GM12878 (cell line): ENCODE measurements at regions not wholly inside any gene's neighbourhood (a gene's known extent, or its start where the extent isn't known, plus 50 kb on each side); places are given as distances from the start of the nearest gene placed in this dataset.

Experiments
- ATAC-seq: fragments of 200-7000 bp; cut with Tn5 transposase; 3 replicates; pipeline ENCODE4 v1.9.1; 2020; ENCODE audit warnings: mild to moderate bottlenecking, moderate library complexity
- BruUV-seq: library from RNA; stranded (reverse); fragments of 400-500 nt; replicated peaks from 2 replicates; lab custom pipeline; 2021; lab: Mats Ljungman, UMichigan
- CTCF ChIA-PET: fragments of 300-600 bp; sonication (Branson Sonifier 250); formaldehyde crosslinking; extraction: SDS; loops from one replicate; lab custom pipeline; 2021; ENCODE audit warnings: inconsistent platforms; lab: Yijun Ruan, JAX
- POLR2A ChIA-PET: fragments of 350-600 bp; formaldehyde crosslinking; extraction: SDS; loops from one replicate; lab custom pipeline; 2021; ENCODE audit warnings: inconsistent platforms; lab: Charles Lee
- RAD21 ChIA-PET: fragments of 300-600 bp; sonication (Branson Sonifier 250); formaldehyde crosslinking; loops from one replicate; lab custom pipeline; 2023; ENCODE audit warnings: antibody characterized with exemption; ENCODE audit not compliant: unreplicated experiment; lab: Charles Lee
- SMC1A ChIA-PET: fragments of 300-600 bp; sonication (Branson Sonifier 250); formaldehyde crosslinking; loops from one replicate; lab custom pipeline; 2023; ENCODE audit not compliant: unreplicated experiment, uncharacterized antibody; lab: Charles Lee
- DNase-seq: peaks from one replicate; pipeline ENCODE4 v3.0.0-alpha.2; 2011; ENCODE audit warnings: low read depth, low spot score
- FAIRE-seq: peaks from 3 replicates; lab custom pipeline; 2011; peaks lifted over from hg19 to GRCh38; lab: Jason Lieb, UNC
- H2AFZ ChIP-seq: 2 replicates; pipeline ENCODE4 v1.6.0; 2011; ENCODE audit warnings: low read depth, low read length, control low read depth; ENCODE audit not compliant: control insufficient read depth
- H3K27ac ChIP-seq: 2 replicates; pipeline ENCODE4 v1.5.1; 2011; ENCODE audit warnings: control low read depth; ENCODE audit not compliant: control insufficient read depth, insufficient read depth
- H3K27me3 ChIP-seq, 2 experiments: replicated peaks in 1 of 2; 2 replicates each; pipeline versions ENCODE4 v1.6.0 to v1.6.1; 2011; ENCODE audit warnings: low read length in 1 of 2; ENCODE audit not compliant: control insufficient read depth in 2 of 2, insufficient read depth in 2 of 2
- H3K36me3 ChIP-seq, 2 experiments: 2 replicates each; pipeline ENCODE4 v1.5.1; 2011; ENCODE audit warnings: low read length in 1 of 2; ENCODE audit not compliant: control insufficient read depth in 2 of 2, insufficient read depth in 2 of 2
- H3K4me1 ChIP-seq: 2 replicates; pipeline ENCODE4 v1.6.1; 2011; ENCODE audit warnings: mild to moderate bottlenecking, low read length, moderate library complexity, mixed read lengths; ENCODE audit not compliant: control insufficient read depth, insufficient read depth
- H3K4me2 ChIP-seq: 2 replicates; pipeline ENCODE4 v1.6.0; 2011; ENCODE audit warnings: control low read depth; ENCODE audit not compliant: control insufficient read depth, insufficient read depth
- H3K4me3 ChIP-seq: fragments of 200-600 bp; sonication (generic); 2 replicates; pipeline ENCODE4 v1.5.1; 2016
- H3K79me2 ChIP-seq: 2 replicates; pipeline ENCODE4 v1.6.0; 2011; ENCODE audit warnings: low read length; ENCODE audit not compliant: control insufficient read depth, insufficient read depth
- H3K9ac ChIP-seq: 2 replicates; pipeline ENCODE4 v1.8.0; 2011; ENCODE audit warnings: low read length, control low read depth, mixed read lengths; ENCODE audit not compliant: control insufficient read depth, insufficient read depth
- H3K9me3 ChIP-seq: replicated peaks from 3 replicates; pipeline ENCODE4 v1.5.1; 2011; ENCODE audit warnings: mild to moderate bottlenecking, low read length; ENCODE audit not compliant: control insufficient read depth, insufficient read depth
- H4K20me1 ChIP-seq: 2 replicates; pipeline ENCODE4 v1.6.0; 2011; ENCODE audit not compliant: control insufficient read depth, insufficient read depth
- BHLHE40 ChIP-seq, 2 experiments: fragments of 450-650 bp in 1 of 2; IDR thresholded peaks; 2 replicates each; pipeline ENCODE4 v1.6.1; 2011 to 2017; ENCODE audit warnings: low read depth in 2 of 2, borderline replicate concordance in 1 of 2, improper control_type of control experiment in 1 of 2, low read length in 1 of 2, mild to moderate bottlenecking in 1 of 2
- CHD4 ChIP-seq: fragments of 200-600 bp; sonication (generic); IDR thresholded peaks from 2 replicates; pipeline ENCODE4 v1.6.1; 2016; ENCODE audit warnings: mild to moderate bottlenecking
- JUNB ChIP-seq: IDR thresholded peaks from 2 replicates; pipeline ENCODE4 v1.6.1; 2016; ENCODE audit warnings: antibody characterized with exemption, mild to moderate bottlenecking
- KDM1A ChIP-seq: fragments of 200-600 bp; sonication (generic); IDR thresholded peaks from 2 replicates; pipeline ENCODE4 v1.6.1; 2016; ENCODE audit warnings: borderline replicate concordance
- MEF2A ChIP-seq: IDR thresholded peaks from 2 replicates; pipeline ENCODE4 v1.6.1; 2011; ENCODE audit warnings: low read depth, mild to moderate bottlenecking, low read length, moderate library complexity; ENCODE audit not compliant: insufficient read depth
- NFYB ChIP-seq: IDR thresholded peaks from 2 replicates; pipeline ENCODE4 v1.6.1; 2011; ENCODE audit warnings: low read depth, mild to moderate bottlenecking, low read length, improper control_type of control experiment, moderate library complexity; ENCODE audit not compliant: insufficient read depth
- PRDM15 ChIP-seq: fragments of 450-650 bp; formaldehyde crosslinking; IDR thresholded peaks from 2 replicates; pipeline ENCODE4 v1.4.0; 2020; ENCODE audit warnings: mild to moderate bottlenecking, moderate library complexity
- SP1 ChIP-seq: IDR thresholded peaks from one replicate; pipeline ENCODE4 v1.6.1; 2011; ENCODE audit warnings: low read depth, low read length
- ZBED1 ChIP-seq: IDR thresholded peaks from 2 replicates; pipeline ENCODE4 v1.6.1; 2016; ENCODE audit warnings: borderline replicate concordance
- ZNF24 ChIP-seq: fragments of 450-650 bp; IDR thresholded peaks from 2 replicates; pipeline ENCODE4 v1.6.1; 2017; ENCODE audit warnings: antibody characterized with exemption, mild to moderate bottlenecking
- WGBS: methylation state at CpG from one replicate; pipeline ENCODE4 v1.1.6; 2016; ENCODE audit warnings: low lambda C conversion rate; ENCODE audit not compliant: insufficient replicate concordance, insufficient coverage; ENCODE audit errors: missing lambda C conversion rate; 5-methylcytosine and 5-hydroxymethylcytosine counted together
- in situ Hi-C: fragments of 300-500 bp; cut with MboI; formaldehyde crosslinking; loops from 9 replicates; pipeline ENCODE4 v1.14.3; 2018; ENCODE audit warnings: mixed read lengths
- intact Hi-C: fragments of 100-400 bp; cut with micrococcal nuclease; formaldehyde crosslinking; loops from one replicate; pipeline ENCODE4 v1.14.2; 2022; ENCODE audit not compliant: unreplicated experiment

GRCh38 chr2:139769633-139770032 lies 989.4 kb upstream of the NXPH2 start:
- ChIA-PET POLR2A (no interaction called here), SMC1A (no interaction called here), RAD21 (no interaction called here), CTCF (interaction anchor here (0.8 kb wide), 1 partner anchor 26 kb away, joined by 3 read pairs; no protein-coding TSS in a partner anchor)
- FAIRE-seq (no peak), ATAC-seq (no peak), DNase-seq (no peak)
- H3K9ac ChIP-seq: no peak overlapping the region
- BruUV-seq: no TSS peak
- no peaks in the 10 kb centered on the region for H3K36me3 ChIP-seq
- H3K4me2 ChIP-seq: no peak overlapping the region
- in situ Hi-C loops (no loop called here), intact Hi-C loops (no loop called here)
- H3K9me3 ChIP-seq: no peaks in the 10 kb centered on the region
- WGBS: 0% methylated on average over 1 of the region's 1 CpG
- H3K27ac ChIP-seq: no peak overlapping the region
- no peak overlapping the region for H3K4me3 ChIP-seq
- TF ChIP-seq NFYB: no peak
- TF ChIP-seq ZNF24: no peak
- no peak for TF ChIP-seq BHLHE40 (IDR thresholded peaks at IDR 0.05; ENCODE audit: borderline replicate concordance in 1 of 2, low read depth in 2 of 2, low read length in 1 of 2)
- no peak for TF ChIP-seq SP1
- TF ChIP-seq KDM1A: no peak
- no peak for TF ChIP-seq CHD4
- TF ChIP-seq PRDM15 (CRISPR knock-in tag): no peak
- TF ChIP-seq MEF2A: no peak
- TF ChIP-seq JUNB: no peak
- TF ChIP-seq ZBED1: no peak
- H3K27me3 ChIP-seq: no peaks in the 10 kb centered on the region
- no peaks in the 10 kb centered on the region for H3K79me2 ChIP-seq
- H3K4me1 ChIP-seq: no peaks in the 10 kb centered on the region
- H4K20me1 ChIP-seq: no peaks in the 10 kb centered on the region
- H2AFZ ChIP-seq: no peak overlapping the region
